Neuron (in vitro differentiated cells): ENCODE measurements at regions not wholly inside any gene's neighbourhood (a gene's known extent, or its start where the extent isn't known, plus 50 kb on each side); places are given as distances from the start of the nearest gene placed in this dataset.

Experiments used
- H2AFZ ChIP-seq: one replicate; pipeline ENCODE4 v1.6.1; 2013; ENCODE audit warnings: low read depth, mild to moderate bottlenecking, inconsistent platforms, low read length, moderate library complexity
- H3K27me3 ChIP-seq: one replicate; pipeline ENCODE4 v1.6.1; 2013; ENCODE audit warnings: low read length; ENCODE audit not compliant: insufficient read depth
- H3K36me3 ChIP-seq: one replicate; pipeline ENCODE4 v1.6.1; 2013; ENCODE audit warnings: low read length; ENCODE audit not compliant: insufficient read depth
- H3K4me1 ChIP-seq: one replicate; pipeline ENCODE4 v1.6.1; 2013; ENCODE audit warnings: low read length; ENCODE audit not compliant: insufficient read depth
- H3K4me3 ChIP-seq: 2 replicates; pipeline ENCODE4 v1.5.1; 2013; ENCODE audit warnings: mild to moderate bottlenecking, low read length, moderate library complexity
- H3K9me3 ChIP-seq: one replicate; pipeline ENCODE4 v1.6.1; 2013; ENCODE audit warnings: low read length

DNA sequence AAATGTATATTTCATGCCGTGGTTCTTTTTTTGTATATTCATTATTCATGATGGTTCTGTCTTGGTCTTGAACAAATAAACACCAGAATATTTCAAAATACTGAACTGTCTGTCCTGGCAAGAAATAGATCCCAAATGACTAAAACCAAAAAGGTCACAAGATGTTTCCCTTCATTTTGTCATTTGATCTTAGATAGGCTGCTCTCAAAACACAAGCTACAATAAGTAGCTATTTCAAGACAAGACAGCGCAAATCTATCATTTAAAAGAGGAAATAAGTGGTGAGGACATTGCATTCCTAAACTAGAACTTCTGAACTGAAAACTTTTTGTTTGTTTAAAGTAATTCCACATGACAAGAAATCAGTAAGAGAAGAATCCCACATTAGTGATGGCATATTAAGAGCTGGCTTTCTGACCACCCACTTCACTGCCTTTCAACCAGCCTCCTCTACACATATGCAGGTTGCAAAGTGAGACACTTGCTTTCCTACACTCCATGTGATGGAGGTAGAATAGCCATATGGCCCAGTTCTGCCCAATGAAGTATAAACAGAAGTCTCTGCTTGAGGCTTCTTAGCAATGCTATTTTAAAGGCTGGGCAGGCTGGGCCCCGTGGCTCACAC lies 54.4 kb upstream of the CCDC28A start:
- no peak overlapping the region for H2AFZ ChIP-seq
- H3K4me3 ChIP-seq: no peak overlapping the region
- H3K27me3 ChIP-seq: no peaks in the 10 kb centered on the region
- H3K36me3 ChIP-seq: no peaks in the 10 kb centered on the region
- H3K4me1 ChIP-seq: peaks cover 7% of the 10 kb centered on the region
- H3K9me3 ChIP-seq: no peaks in the 10 kb centered on the region

DNA sequence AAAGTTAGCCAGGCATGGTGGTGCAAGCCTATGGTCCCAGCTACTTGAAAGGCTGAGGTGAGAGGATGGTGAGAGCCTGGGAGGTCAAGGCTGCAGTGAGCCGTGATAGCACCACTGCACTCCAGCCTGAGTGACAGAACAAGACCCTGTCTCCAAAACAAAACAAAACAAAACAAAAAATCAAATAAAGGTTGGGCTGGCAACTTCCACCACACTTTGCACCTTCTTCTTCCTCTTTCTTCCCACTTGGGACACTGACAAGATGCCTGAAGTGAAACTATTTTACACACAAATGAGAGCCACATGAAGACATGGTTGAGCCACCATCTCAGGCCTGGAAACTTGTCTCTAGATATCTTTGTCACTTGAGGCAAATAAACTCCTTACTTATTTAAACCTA lies 53.8 kb upstream of the CCDC28A start:
- Histone ChIP-seq H3K27me3 (no peaks in the 10 kb centered on the region), H2AFZ (no peak overlapping the region), H3K9me3 (no peaks in the 10 kb centered on the region), H3K36me3 (no peaks in the 10 kb centered on the region), H3K4me1 (peaks cover 7% of the 10 kb centered on the region), H3K4me3 (no peak overlapping the region)

DNA sequence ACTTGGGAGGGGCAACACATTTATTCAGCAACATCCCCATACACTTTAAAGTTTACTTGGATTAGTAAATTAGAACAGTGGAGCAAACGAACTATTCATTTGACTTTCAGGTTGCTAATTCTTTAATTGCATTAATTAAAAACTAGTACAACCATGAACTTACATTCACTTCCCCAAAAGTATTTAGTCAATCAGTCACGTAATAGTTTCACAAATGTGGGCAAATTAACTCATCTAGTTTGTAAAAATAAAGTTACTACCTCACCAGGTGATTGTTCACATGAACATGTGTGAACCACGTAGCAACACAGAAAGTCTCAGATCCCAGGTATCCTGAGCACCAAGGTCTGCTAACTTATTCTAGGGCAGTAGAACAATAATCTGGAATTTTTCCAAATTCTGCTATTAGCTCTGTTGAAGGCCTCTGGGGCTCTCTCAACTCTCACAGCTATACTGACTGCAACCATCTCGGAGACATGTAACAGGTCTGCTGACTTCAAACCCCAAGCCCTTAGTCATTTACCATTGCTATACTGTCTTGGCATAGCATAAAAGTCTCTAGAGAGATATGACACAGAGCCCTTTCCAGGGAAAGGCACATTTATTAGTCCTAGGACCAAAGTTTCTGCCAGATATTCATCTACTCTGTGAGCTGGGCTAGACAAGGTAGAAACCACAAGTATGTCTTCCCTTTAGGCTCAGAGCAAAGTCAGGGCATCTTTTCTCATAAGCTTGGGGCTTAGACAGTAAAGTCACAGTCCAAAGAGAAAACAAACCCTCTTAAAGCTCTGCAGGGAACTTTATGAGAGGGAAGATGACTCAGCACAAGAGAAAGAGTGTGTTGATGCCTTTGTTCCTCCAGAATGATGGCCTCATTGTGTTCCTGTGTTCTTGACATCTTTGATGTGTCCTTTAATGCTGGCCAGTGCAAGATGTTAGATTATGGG lies 50.9 kb upstream of the CCDC28A start:
- Histone ChIP-seq H2AFZ (no peak overlapping the region), H3K4me1 (peaks cover 14% of the 10 kb centered on the region), H3K27me3 (no peaks in the 10 kb centered on the region), H3K36me3 (no peaks in the 10 kb centered on the region), H3K9me3 (no peaks in the 10 kb centered on the region), H3K4me3 (no peak overlapping the region)
